CD14-positive monocyte (primary cell): ENCODE measurements at regions not wholly inside any gene's neighbourhood (a gene's known extent, or its start where the extent isn't known, plus 50 kb on each side); places are given as distances from the start of the nearest gene placed in this dataset.

Experiments used
- DNase-seq, 3 donors: peaks; one replicate each; pipeline ENCODE4 v3.0.0-alpha.2; 2011 to 2022
- H2AFZ ChIP-seq: 2 replicates; pipeline ENCODE4 v1.6.0; 2012; ENCODE audit warnings: mild to moderate bottlenecking, low read depth, low read length, inconsistent platforms; ENCODE audit not compliant: insufficient read depth, poor library complexity, severe bottlenecking
- H3K27ac ChIP-seq, 2 donors: 1 replicate in 1 of 2; 2 replicates in 1 of 2; pipeline ENCODE4 v1.5.1; 2012 to 2013; ENCODE audit warnings: low read length in 2 of 2, control low read depth in 1 of 2, inconsistent platforms in 1 of 2, low read depth in 1 of 2, mild to moderate bottlenecking in 1 of 2
- H3K27me3 ChIP-seq, 2 donors: one replicate each; pipeline versions ENCODE4 v1.6.0 to v1.6.1; 2011 to 2013; ENCODE audit warnings: low read length in 2 of 2; ENCODE audit not compliant: control insufficient read depth in 2 of 2, insufficient read depth in 2 of 2
- H3K36me3 ChIP-seq, 2 donors: replicated peaks in 1 of 2; 1 replicate in 1 of 2; 2 replicates in 1 of 2; pipeline versions ENCODE4 v1.5.1 to v1.6.1; 2012 to 2013; ENCODE audit warnings: low read length in 2 of 2, control low read depth in 1 of 2, inconsistent platforms in 1 of 2, mild to moderate bottlenecking in 1 of 2; ENCODE audit not compliant: insufficient read depth in 2 of 2, control insufficient read depth in 1 of 2
- H3K4me1 ChIP-seq, 2 donors: 1 replicate in 1 of 2; 2 replicates in 1 of 2; pipeline versions ENCODE4 v1.5.1 to v1.6.1; 2012 to 2013; ENCODE audit warnings: low read length in 2 of 2, control low read depth in 1 of 2, inconsistent platforms in 1 of 2, mild to moderate bottlenecking in 1 of 2, moderate library complexity in 1 of 2; ENCODE audit not compliant: insufficient read depth in 2 of 2, control insufficient read depth in 1 of 2
- H3K4me2 ChIP-seq: replicated peaks from 2 replicates; pipeline ENCODE3; 2012; ENCODE audit warnings: low read length, moderate library complexity, mild to moderate bottlenecking; ENCODE audit not compliant: poor library complexity, severe bottlenecking; ENCODE audit errors: extremely low read depth
- H3K4me3 ChIP-seq, 3 experiments: fragments of 200-600 bp in 1 of 3; sonication (generic) in 1 of 3; replicated peaks in 1 of 3; 1 replicate in 2 of 3; 2 replicates in 1 of 3; pipeline ENCODE4 v1.5.1; 2011 to 2013; ENCODE audit warnings: low read length in 3 of 3, mild to moderate bottlenecking in 3 of 3, control low read depth in 2 of 3, low read depth in 2 of 3, inconsistent platforms in 1 of 3, moderate library complexity in 1 of 3
- H3K79me2 ChIP-seq: 2 replicates; pipeline ENCODE4 v1.6.0; 2012; ENCODE audit warnings: mild to moderate bottlenecking, control low read depth, inconsistent platforms, low read length, moderate library complexity; ENCODE audit not compliant: insufficient read depth
- H3K9ac ChIP-seq: 2 replicates; pipeline ENCODE4 v1.6.0; 2017; ENCODE audit warnings: low read length, mild to moderate bottlenecking; ENCODE audit not compliant: insufficient read depth, poor library complexity, severe bottlenecking
- H3K9me3 ChIP-seq, 2 donors: replicated peaks in 1 of 2; 1 replicate in 1 of 2; 2 replicates in 1 of 2; pipeline versions ENCODE4 v1.5.1 to v1.6.1; 2012 to 2013; ENCODE audit warnings: low read length in 2 of 2, control low read depth in 1 of 2; ENCODE audit not compliant: control insufficient read depth in 1 of 2, insufficient read depth in 1 of 2
- H4K20me1 ChIP-seq: 2 replicates; pipeline ENCODE4 v1.6.0; 2012; ENCODE audit warnings: mild to moderate bottlenecking, low read length, control low read depth, moderate library complexity; ENCODE audit not compliant: insufficient read depth
- H3K27ac Mint-ChIP-seq, 7 donors: one replicate each; pipeline ENCODE4 v1.8.0; 2020; ENCODE audit warnings: mild to moderate bottlenecking in 7 of 7, mixed read lengths in 7 of 7, moderate library complexity in 6 of 7, inconsistent platforms in 2 of 7
- H3K27me3 Mint-ChIP-seq, 3 donors: one replicate each; pipeline ENCODE4 v1.8.0; 2021 to 2022; ENCODE audit warnings: low read depth in 3 of 3, mild to moderate bottlenecking in 3 of 3, mixed read lengths in 3 of 3, moderate library complexity in 3 of 3, inconsistent platforms in 1 of 3
- H3K36me3 Mint-ChIP-seq, 2 donors: one replicate each; pipeline ENCODE4 v1.8.0; 2020; ENCODE audit warnings: mixed read lengths in 2 of 2, inconsistent platforms in 1 of 2, mild to moderate bottlenecking in 1 of 2
- H3K4me1 Mint-ChIP-seq: one replicate; pipeline ENCODE4 v1.8.0; 2020; ENCODE audit warnings: mild to moderate bottlenecking, mixed read lengths
- H3K4me3 Mint-ChIP-seq, 2 donors: one replicate each; pipeline ENCODE4 v1.8.0; 2020; ENCODE audit warnings: mild to moderate bottlenecking in 2 of 2, mixed read lengths in 2 of 2, moderate library complexity in 1 of 2
- H3K9me3 Mint-ChIP-seq, 7 donors: one replicate each; pipeline ENCODE4 v1.8.0; 2020 to 2022; ENCODE audit warnings: mixed read lengths in 7 of 7, mild to moderate bottlenecking in 6 of 7, moderate library complexity in 6 of 7, inconsistent platforms in 2 of 7
- WGBS: methylation state at CpG from one replicate; pipeline ENCODE4 v1.1.5; 2013; ENCODE audit warnings: missing lambda C conversion rate; ENCODE audit not compliant: insufficient coverage; 5-methylcytosine and 5-hydroxymethylcytosine counted together
- intact Hi-C, 2 donors: fragments of 100-400 bp; cut with micrococcal nuclease; formaldehyde crosslinking; loops; one replicate each; pipeline versions ENCODE4 v1.15.0 to v1.15.1; 2023
- TF ChIP-seq, protein P1 (sequence below): fragments of 200-600 bp; IDR thresholded peaks from one replicate; pipeline ENCODE4 v1.8.0; 2022; ENCODE audit warnings: antibody characterized with exemption, mild to moderate bottlenecking

DNA sequence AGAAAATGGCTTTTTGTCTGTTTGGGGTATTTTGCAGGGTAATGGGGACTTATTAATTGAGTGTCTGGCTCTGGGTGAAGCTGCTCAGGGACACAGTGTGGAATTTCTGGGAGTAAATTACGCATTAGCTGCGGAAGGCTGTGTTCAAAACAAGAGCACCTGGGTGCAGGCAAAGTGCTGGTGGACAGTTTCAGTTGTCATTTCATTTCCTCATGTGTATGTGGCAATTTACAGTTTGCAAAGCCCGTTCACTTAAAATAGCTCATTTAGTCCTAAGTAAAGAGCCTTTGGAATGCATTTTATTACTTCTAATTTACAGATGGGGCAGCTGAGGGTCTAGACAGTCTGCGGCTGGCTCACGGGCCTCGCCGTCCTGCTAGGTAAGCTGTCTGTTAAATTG, 546.8 kb downstream of the BCL11B start:
- intact Hi-C loops: no loop called here
- Histone ChIP-seq H3K79me2 (no peaks in the 10 kb centered on the region), H2AFZ (no peak overlapping the region), H3K9ac (no peak overlapping the region), H3K4me2 (no peak overlapping the region), H3K36me3 (no peaks in the 10 kb centered on the region), H4K20me1 (no peaks in the 10 kb centered on the region), H3K4me3 (no peak overlapping the region), H3K4me1 (no peaks in the 10 kb centered on the region), H3K9me3 (no peaks in the 10 kb centered on the region), H3K27me3 (no peaks in the 10 kb centered on the region), H3K27ac (no peak overlapping the region)
- Mint-ChIP-seq H3K4me1 (no peaks in the 10 kb centered on the region), H3K4me3 (no peak overlapping the region), H3K9me3 (peaks cover 0 to 8% (median 5%) of the 10 kb centered on the region in 7 donors), H3K36me3 (no peaks in the 10 kb centered on the region), H3K27ac (no peak overlapping the region), H3K27me3 (peaks cover 0 to 7% (median 0%) of the 10 kb centered on the region in 3 donors)
- no peak for DNase-seq
- 78% methylated on average over 2 of the region's 7 CpGs for WGBS
- TF ChIP-seq, protein P1, sequence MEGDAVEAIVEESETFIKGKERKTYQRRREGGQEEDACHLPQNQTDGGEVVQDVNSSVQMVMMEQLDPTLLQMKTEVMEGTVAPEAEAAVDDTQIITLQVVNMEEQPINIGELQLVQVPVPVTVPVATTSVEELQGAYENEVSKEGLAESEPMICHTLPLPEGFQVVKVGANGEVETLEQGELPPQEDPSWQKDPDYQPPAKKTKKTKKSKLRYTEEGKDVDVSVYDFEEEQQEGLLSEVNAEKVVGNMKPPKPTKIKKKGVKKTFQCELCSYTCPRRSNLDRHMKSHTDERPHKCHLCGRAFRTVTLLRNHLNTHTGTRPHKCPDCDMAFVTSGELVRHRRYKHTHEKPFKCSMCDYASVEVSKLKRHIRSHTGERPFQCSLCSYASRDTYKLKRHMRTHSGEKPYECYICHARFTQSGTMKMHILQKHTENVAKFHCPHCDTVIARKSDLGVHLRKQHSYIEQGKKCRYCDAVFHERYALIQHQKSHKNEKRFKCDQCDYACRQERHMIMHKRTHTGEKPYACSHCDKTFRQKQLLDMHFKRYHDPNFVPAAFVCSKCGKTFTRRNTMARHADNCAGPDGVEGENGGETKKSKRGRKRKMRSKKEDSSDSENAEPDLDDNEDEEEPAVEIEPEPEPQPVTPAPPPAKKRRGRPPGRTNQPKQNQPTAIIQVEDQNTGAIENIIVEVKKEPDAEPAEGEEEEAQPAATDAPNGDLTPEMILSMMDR: no peak

DNA sequence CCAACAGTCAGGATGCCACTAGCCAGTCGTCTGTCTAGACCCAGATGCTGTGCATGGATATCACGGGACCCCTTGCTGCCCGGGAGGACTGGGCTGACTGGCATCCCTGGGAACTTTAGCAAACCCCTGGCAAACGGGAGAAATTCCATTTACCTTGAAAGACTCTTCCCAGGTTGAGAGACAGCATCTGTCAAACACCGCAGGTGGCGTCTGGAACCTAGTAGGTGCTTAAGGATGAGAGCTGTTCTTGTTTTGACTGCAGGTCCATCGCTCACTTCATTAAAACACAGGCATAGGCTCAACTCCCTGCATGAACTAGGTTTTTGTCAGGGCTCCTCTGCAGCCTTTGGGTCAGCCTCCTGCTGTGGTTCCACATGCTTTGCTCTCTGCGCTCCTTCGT, 546.3 kb downstream of the BCL11B start:
- Histone ChIP-seq H3K27me3 (no peaks in the 10 kb centered on the region), H3K79me2 (no peaks in the 10 kb centered on the region), H3K9ac (no peak overlapping the region), H3K27ac (no peak overlapping the region), H3K9me3 (no peaks in the 10 kb centered on the region), H3K4me3 (no peak overlapping the region), H2AFZ (no peak overlapping the region), H3K4me2 (no peak overlapping the region), H3K36me3 (no peaks in the 10 kb centered on the region), H4K20me1 (no peaks in the 10 kb centered on the region), H3K4me1 (no peaks in the 10 kb centered on the region)
- DNase-seq: no peak
- TF ChIP-seq, protein P1: no peak
- H3K36me3 Mint-ChIP-seq: no peaks in the 10 kb centered on the region
- intact Hi-C loops: no loop called here
- no peak overlapping the region for H3K4me3 Mint-ChIP-seq
- H3K9me3 Mint-ChIP-seq: peaks cover 0 to 8% (median 5%) of the 10 kb centered on the region in 7 donors
- no peaks in the 10 kb centered on the region for H3K4me1 Mint-ChIP-seq
- no peak overlapping the region for H3K27ac Mint-ChIP-seq
- H3K27me3 Mint-ChIP-seq: peaks cover 0 to 7% (median 0%) of the 10 kb centered on the region in 3 donors
- WGBS: 71% methylated on average over 7 of the region's 9 CpGs
